ENCODE measurements at regions not wholly inside any gene's neighbourhood (a gene's known extent, or its start where the extent isn't known, plus 50 kb on each side); places are given as distances from the start of the nearest gene placed in this dataset.

DNA sequence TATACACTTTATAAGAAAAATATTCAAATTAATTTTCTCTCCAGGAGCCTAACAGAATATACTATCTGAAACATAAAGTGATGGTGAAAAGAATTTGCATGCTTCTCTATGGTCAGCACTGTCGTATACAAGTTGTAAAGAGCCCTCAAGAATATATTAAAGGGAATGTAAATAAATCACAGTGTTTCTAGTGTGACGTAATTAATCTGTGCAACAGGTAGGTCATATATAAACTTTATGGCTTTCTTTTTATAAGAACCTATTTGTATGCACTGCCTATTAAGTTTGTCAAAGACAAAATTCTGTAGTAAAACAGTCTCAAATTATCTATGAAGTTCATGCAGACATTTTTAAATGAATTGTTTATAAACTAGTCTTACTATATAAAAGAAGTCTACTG is 347.9 kb upstream of the EYS start:
- Mint-ChIP-seq H3K27ac (no peak overlapping the region), H3K36me3 (no peaks in the 10 kb centered on the region), H3K4me3 (no peak overlapping the region), H3K9me3 (no peaks in the 10 kb centered on the region), H3K27me3 (no peaks in the 10 kb centered on the region), H3K4me1 (ENCODE audit: unreplicated experiment) (no peaks in the 10 kb centered on the region)
- no peak for DNase-seq (ENCODE audit: extremely low spot score, unreplicated experiment)
- TF ChIP-seq, protein P1, sequence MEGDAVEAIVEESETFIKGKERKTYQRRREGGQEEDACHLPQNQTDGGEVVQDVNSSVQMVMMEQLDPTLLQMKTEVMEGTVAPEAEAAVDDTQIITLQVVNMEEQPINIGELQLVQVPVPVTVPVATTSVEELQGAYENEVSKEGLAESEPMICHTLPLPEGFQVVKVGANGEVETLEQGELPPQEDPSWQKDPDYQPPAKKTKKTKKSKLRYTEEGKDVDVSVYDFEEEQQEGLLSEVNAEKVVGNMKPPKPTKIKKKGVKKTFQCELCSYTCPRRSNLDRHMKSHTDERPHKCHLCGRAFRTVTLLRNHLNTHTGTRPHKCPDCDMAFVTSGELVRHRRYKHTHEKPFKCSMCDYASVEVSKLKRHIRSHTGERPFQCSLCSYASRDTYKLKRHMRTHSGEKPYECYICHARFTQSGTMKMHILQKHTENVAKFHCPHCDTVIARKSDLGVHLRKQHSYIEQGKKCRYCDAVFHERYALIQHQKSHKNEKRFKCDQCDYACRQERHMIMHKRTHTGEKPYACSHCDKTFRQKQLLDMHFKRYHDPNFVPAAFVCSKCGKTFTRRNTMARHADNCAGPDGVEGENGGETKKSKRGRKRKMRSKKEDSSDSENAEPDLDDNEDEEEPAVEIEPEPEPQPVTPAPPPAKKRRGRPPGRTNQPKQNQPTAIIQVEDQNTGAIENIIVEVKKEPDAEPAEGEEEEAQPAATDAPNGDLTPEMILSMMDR (conservative IDR thresholded peaks at IDR 0.05) = no peak

- no peak overlapping the region for H3K27ac Mint-ChIP-seq
- no peak overlapping the region for H3K4me3 Mint-ChIP-seq
- H3K36me3 Mint-ChIP-seq = no peaks in the 10 kb centered on the region
- no peaks in the 10 kb centered on the region for H3K9me3 Mint-ChIP-seq
- H3K4me1 Mint-ChIP-seq (ENCODE audit: unreplicated experiment) = no peaks in the 10 kb centered on the region
- TF ChIP-seq, protein P1 (conservative IDR thresholded peaks at IDR 0.05) = no peak
- no peaks in the 10 kb centered on the region for H3K27me3 Mint-ChIP-seq
- DNase-seq (ENCODE audit: extremely low spot score, unreplicated experiment) = no peak
Observed at GRCh38 chr6:66051812-66052211, 344.8 kb upstream of the EYS start.

DNA sequence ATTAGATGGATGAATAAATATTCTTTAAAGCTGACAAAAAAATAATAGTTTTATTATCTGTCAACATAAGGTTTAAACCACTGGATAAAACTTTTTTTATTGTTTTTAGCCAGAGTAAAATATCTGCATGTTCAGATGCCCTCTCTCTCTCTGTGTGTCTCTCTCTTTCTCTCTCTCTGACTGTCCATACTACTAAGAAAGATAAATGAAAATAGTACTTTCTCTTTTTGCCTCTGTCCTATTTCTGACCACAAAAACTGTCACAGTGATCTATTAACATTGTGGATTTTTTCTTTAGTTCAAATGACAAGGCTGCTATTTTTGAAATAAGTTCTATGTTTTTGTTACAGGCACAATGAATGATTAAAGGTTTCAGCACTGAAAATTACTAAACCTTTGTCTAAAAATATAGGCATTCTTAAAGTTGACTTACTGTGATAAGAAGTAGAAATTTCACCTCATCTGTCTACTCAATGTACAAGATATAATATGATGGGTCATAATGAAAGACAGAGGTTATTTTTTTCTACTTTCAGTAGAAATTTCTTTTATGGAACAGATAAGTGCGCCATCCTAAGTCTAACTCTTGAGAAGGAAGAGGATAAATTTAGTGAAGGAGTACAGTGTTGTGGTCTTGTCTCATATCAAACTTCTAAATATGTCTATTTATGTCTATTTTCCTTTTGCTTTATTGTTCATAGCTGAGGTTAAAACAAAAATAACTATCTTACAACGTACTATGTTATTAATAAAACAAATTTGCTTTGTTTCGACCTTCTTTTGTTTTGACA is 341.9 kb upstream of the EYS start:
- H3K4me1 Mint-ChIP-seq (ENCODE audit: unreplicated experiment) = no peaks in the 10 kb centered on the region
- no peak for DNase-seq (ENCODE audit: extremely low spot score, unreplicated experiment)
- H3K9me3 Mint-ChIP-seq = no peaks in the 10 kb centered on the region
- no peaks in the 10 kb centered on the region for H3K27me3 Mint-ChIP-seq
- TF ChIP-seq, protein P1 (conservative IDR thresholded peaks at IDR 0.05) = no peak
- no peak overlapping the region for H3K4me3 Mint-ChIP-seq
- no peak overlapping the region for H3K27ac Mint-ChIP-seq
- no peaks in the 10 kb centered on the region for H3K36me3 Mint-ChIP-seq

DNA sequence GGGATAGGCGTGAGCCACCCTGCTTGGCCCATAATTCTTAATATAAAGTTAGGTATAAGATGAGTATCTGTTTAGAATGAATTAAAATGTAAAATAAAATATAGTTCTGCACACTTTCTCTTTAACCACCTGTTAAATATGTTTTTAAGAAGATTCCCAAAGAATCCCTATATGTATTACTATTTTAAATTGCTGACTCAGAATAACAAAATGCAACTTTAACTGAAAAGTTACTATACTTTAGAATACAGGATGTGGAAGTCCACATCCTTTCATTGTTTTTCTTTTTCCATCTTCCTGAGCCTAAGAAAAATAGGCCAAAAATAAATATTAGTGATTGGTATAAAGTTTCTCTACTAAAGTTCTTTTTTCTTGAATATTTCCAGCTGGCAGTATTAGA is 325.6 kb upstream of the EYS start:
- no peaks in the 10 kb centered on the region for H3K4me1 Mint-ChIP-seq (ENCODE audit: unreplicated experiment)
- TF ChIP-seq, protein P1 (conservative IDR thresholded peaks at IDR 0.05) = no peak
- H3K27me3 Mint-ChIP-seq = no peaks in the 10 kb centered on the region
- H3K36me3 Mint-ChIP-seq = no peaks in the 10 kb centered on the region
- no peak for DNase-seq (ENCODE audit: extremely low spot score, unreplicated experiment)
- H3K9me3 Mint-ChIP-seq = no peaks in the 10 kb centered on the region
- no peak overlapping the region for H3K4me3 Mint-ChIP-seq
- no peak overlapping the region for H3K27ac Mint-ChIP-seq

GRCh38 chr6:66029391-66029790 is 322.4 kb upstream of the EYS start:
- Mint-ChIP-seq H3K4me3 (no peak overlapping the region), H3K4me1 (ENCODE audit: unreplicated experiment) (peaks cover 4% of the 10 kb centered on the region), H3K27ac (no peak overlapping the region), H3K9me3 (peaks cover 3% of the 10 kb centered on the region), H3K27me3 (no peaks in the 10 kb centered on the region), H3K36me3 (no peaks in the 10 kb centered on the region)
- DNase-seq (ENCODE audit: extremely low spot score, unreplicated experiment) = no peak
- TF ChIP-seq, protein P1 (conservative IDR thresholded peaks at IDR 0.05) = no peak
